ENCODE measurements at regions not wholly inside any gene's neighbourhood (a gene's known extent, or its start where the extent isn't known, plus 50 kb on each side); places are given as distances from the start of the nearest gene placed in this dataset.

- Histone ChIP-seq H3K27me3 (ENCODE audit: insufficient read depth, poor library complexity, severe bottlenecking) (no peaks in the 10 kb centered on the region), H3K4me1 (ENCODE audit: insufficient read depth, poor library complexity, severe bottlenecking) (peaks cover 13% of the 10 kb centered on the region), H3K36me3 (ENCODE audit: low read depth) (no peaks in the 10 kb centered on the region), H3K27ac (ENCODE audit: poor library complexity, severe bottlenecking) (no peak overlapping the region), H3K9me3 (ENCODE audit: severe bottlenecking) (no peaks in the 10 kb centered on the region), H3K4me3 (ENCODE audit: severe bottlenecking) (no peak overlapping the region)
- TF ChIP-seq CTCF (IDR thresholded peaks at IDR 0.05; ENCODE audit: poor library complexity, severe bottlenecking) = no peak
- ATAC-seq (ENCODE audit: low read depth) (peak; percentile 94), DNase-seq (ENCODE audit: low spot score) (no peak)
Measured at GRCh38 chr15:81940467-81941451, 105.1 kb downstream of the MEX3B start.

GRCh38 chr15:81939604-81940440 lies 106.0 kb downstream of the MEX3B start:
- peak; percentile 84 for TF ChIP-seq CTCF (IDR thresholded peaks at IDR 0.05; ENCODE audit: poor library complexity, severe bottlenecking)
- ATAC-seq (ENCODE audit: low read depth) = no peak
- Histone ChIP-seq H3K27ac (ENCODE audit: poor library complexity, severe bottlenecking) (no peak overlapping the region), H3K4me3 (ENCODE audit: severe bottlenecking) (no peak overlapping the region), H3K27me3 (ENCODE audit: insufficient read depth, poor library complexity, severe bottlenecking) (no peaks in the 10 kb centered on the region), H3K9me3 (ENCODE audit: severe bottlenecking) (no peaks in the 10 kb centered on the region), H3K36me3 (ENCODE audit: low read depth) (no peaks in the 10 kb centered on the region), H3K4me1 (ENCODE audit: insufficient read depth, poor library complexity, severe bottlenecking) (peaks cover 13% of the 10 kb centered on the region)
- DNase-seq (ENCODE audit: low spot score) = no peak

GRCh38 chr15:81937189-81937588 lies 108.6 kb downstream of the MEX3B start:
- no peak for ATAC-seq (ENCODE audit: low read depth)
- no peaks in the 10 kb centered on the region for H3K36me3 ChIP-seq (ENCODE audit: low read depth)
- DNase-seq (ENCODE audit: low spot score) = no peak
- H3K4me1 ChIP-seq (ENCODE audit: insufficient read depth, poor library complexity, severe bottlenecking) = peaks cover 13% of the 10 kb centered on the region
- no peak overlapping the region for H3K4me3 ChIP-seq (ENCODE audit: severe bottlenecking)
- no peaks in the 10 kb centered on the region for H3K9me3 ChIP-seq (ENCODE audit: severe bottlenecking)
- no peaks in the 10 kb centered on the region for H3K27me3 ChIP-seq (ENCODE audit: insufficient read depth, poor library complexity, severe bottlenecking)
- TF ChIP-seq CTCF (IDR thresholded peaks at IDR 0.05; ENCODE audit: poor library complexity, severe bottlenecking) = no peak
- no peak overlapping the region for H3K27ac ChIP-seq (ENCODE audit: poor library complexity, severe bottlenecking)

GRCh38 chr15:81930582-81931369 lies 115.0 kb downstream of the MEX3B start:
- TF ChIP-seq CTCF (IDR thresholded peaks at IDR 0.05; ENCODE audit: poor library complexity, severe bottlenecking) = no peak
- DNase-seq (ENCODE audit: low spot score) = no peak
- Histone ChIP-seq H3K36me3 (ENCODE audit: low read depth) (no peaks in the 10 kb centered on the region), H3K4me3 (ENCODE audit: severe bottlenecking) (no peak overlapping the region), H3K4me1 (ENCODE audit: insufficient read depth, poor library complexity, severe bottlenecking) (no peaks in the 10 kb centered on the region), H3K27ac (ENCODE audit: poor library complexity, severe bottlenecking) (no peak overlapping the region), H3K27me3 (ENCODE audit: insufficient read depth, poor library complexity, severe bottlenecking) (no peaks in the 10 kb centered on the region), H3K9me3 (ENCODE audit: severe bottlenecking) (no peaks in the 10 kb centered on the region)
- ATAC-seq (ENCODE audit: low read depth) = no peak

Measured in RWPE2 (cell line).